ENCODE measurements at regions not wholly inside any gene's neighbourhood (a gene's known extent, or its start where the extent isn't known, plus 50 kb on each side); places are given as distances from the start of the nearest gene placed in this dataset.

- H3K9me3 ChIP-seq (ENCODE audit: control insufficient read depth, insufficient read depth, low read depth, low read length), result no peaks in the 10 kb centered on the region
- intact Hi-C loops (cut with micrococcal nuclease; ENCODE audit: unreplicated experiment) (no loop called here), in situ Hi-C loops (cut with HindIII; ENCODE audit: low pct_unique_long_range_greater_than_20kb, low sequenced_read_pairs) (no loop called here)
- ATAC-seq, result no peak
- peaks cover 43% of the 10 kb centered on the region for H3K27me3 ChIP-seq (ENCODE audit: control insufficient read depth, insufficient read depth, low read length)
- no peak overlapping the region for H3K4me3 ChIP-seq (ENCODE audit: low read depth in 2 of 2, low read length in 2 of 2)
- no peak overlapping the region for H3K27ac ChIP-seq (ENCODE audit: low read length)
- TF ChIP-seq SIN3A (IDR thresholded peaks at IDR 0.05; ENCODE audit: borderline replicate concordance, insufficient read depth, low read depth, low read length), result no peak
- no peak for TF ChIP-seq POLR2AphosphoS5 (IDR thresholded peaks at IDR 0.05; ENCODE audit: low read depth, low read length)
- TF ChIP-seq REST (IDR thresholded peaks at IDR 0.05; ENCODE audit: insufficient read depth in 1 of 2, low read depth in 2 of 2, low read length in 1 of 2), result no peak
- TF ChIP-seq TCF7L2 (IDR thresholded peaks at IDR 0.05; ENCODE audit: low read depth, low read length), result no peak
- TF ChIP-seq, protein P1, sequence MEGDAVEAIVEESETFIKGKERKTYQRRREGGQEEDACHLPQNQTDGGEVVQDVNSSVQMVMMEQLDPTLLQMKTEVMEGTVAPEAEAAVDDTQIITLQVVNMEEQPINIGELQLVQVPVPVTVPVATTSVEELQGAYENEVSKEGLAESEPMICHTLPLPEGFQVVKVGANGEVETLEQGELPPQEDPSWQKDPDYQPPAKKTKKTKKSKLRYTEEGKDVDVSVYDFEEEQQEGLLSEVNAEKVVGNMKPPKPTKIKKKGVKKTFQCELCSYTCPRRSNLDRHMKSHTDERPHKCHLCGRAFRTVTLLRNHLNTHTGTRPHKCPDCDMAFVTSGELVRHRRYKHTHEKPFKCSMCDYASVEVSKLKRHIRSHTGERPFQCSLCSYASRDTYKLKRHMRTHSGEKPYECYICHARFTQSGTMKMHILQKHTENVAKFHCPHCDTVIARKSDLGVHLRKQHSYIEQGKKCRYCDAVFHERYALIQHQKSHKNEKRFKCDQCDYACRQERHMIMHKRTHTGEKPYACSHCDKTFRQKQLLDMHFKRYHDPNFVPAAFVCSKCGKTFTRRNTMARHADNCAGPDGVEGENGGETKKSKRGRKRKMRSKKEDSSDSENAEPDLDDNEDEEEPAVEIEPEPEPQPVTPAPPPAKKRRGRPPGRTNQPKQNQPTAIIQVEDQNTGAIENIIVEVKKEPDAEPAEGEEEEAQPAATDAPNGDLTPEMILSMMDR (IDR thresholded peaks at IDR 0.05), result no peak
- CTCF ChIA-PET, result no interaction called here
- H3K36me3 ChIP-seq (ENCODE audit: control insufficient read depth, insufficient read depth, low read length), result no peaks in the 10 kb centered on the region
- BruUV-seq (replicated peaks), result no TSS peak
- H3K4me1 ChIP-seq (ENCODE audit: control insufficient read depth, insufficient read depth, low read length), result no peaks in the 10 kb centered on the region
- DNase-seq (ENCODE audit: low read depth, low spot score), result no peak
- POLR2A ChIA-PET, result no interaction called here
Observed at GRCh38 chr3:124157748-124158147, 165.8 kb upstream of the ROPN1 start.

DNA sequence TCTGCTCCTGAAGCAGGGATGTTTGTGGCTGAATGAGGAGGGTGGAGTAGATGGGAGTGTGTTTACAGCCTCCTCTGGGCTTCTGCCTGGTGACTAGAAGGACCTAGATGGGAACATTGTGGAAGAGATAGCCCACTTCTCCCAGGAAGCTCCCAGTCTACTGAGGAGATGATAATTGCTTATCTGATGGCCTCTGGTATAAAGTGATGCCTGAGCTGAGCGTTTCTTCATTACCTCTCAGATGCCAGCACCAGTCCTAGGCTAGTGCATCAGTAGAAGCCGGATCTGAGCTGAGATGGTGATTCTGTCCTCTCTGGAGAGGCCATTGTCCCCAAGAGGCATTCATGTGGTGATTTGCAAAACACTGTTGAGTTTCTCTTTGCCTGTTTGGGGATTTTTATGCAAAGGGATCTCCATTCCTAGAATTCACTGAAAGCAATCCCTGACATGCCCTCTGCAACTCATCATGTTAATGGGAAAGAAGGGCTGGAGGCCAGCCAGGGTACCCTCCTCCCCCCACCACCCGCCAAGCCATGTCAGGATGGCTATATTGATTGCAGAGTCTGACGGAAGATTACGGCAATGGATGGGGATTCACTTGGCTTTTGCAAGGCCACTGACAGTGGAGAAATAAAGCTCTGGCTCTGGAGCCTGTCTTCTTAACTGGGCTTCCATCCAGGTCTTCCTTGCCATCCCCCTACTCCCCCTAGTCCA is 166.4 kb upstream of the ROPN1 start:
- ATAC-seq (no peak), DNase-seq (ENCODE audit: low read depth, low spot score) (no peak)
- no peaks in the 10 kb centered on the region for H3K36me3 ChIP-seq (ENCODE audit: control insufficient read depth, insufficient read depth, low read length)
- in situ Hi-C loops (cut with HindIII; ENCODE audit: low pct_unique_long_range_greater_than_20kb, low sequenced_read_pairs) (no loop called here), intact Hi-C loops (cut with micrococcal nuclease; ENCODE audit: unreplicated experiment) (no loop called here)
- H3K27ac ChIP-seq (ENCODE audit: low read length), result no peak overlapping the region
- ChIA-PET POLR2A (no interaction called here), CTCF (no interaction called here)
- H3K27me3 ChIP-seq (ENCODE audit: control insufficient read depth, insufficient read depth, low read length), result peaks cover 44% of the 10 kb centered on the region
- H3K4me1 ChIP-seq (ENCODE audit: control insufficient read depth, insufficient read depth, low read length), result no peaks in the 10 kb centered on the region
- no peak overlapping the region for H3K4me3 ChIP-seq (ENCODE audit: low read depth in 2 of 2, low read length in 2 of 2)
- TF ChIP-seq TCF7L2 (IDR thresholded peaks at IDR 0.05; ENCODE audit: low read depth, low read length) (no peak), REST (IDR thresholded peaks at IDR 0.05; ENCODE audit: insufficient read depth in 1 of 2, low read depth in 2 of 2, low read length in 1 of 2) (no peak), POLR2AphosphoS5 (IDR thresholded peaks at IDR 0.05; ENCODE audit: low read depth, low read length) (no peak), SIN3A (IDR thresholded peaks at IDR 0.05; ENCODE audit: borderline replicate concordance, insufficient read depth, low read depth, low read length) (no peak)
- TF ChIP-seq, protein P1 (IDR thresholded peaks at IDR 0.05), result no peak
- no TSS peak for BruUV-seq (replicated peaks)
- H3K9me3 ChIP-seq (ENCODE audit: control insufficient read depth, insufficient read depth, low read depth, low read length), result no peaks in the 10 kb centered on the region
